Activated CD4-positive, CD25-positive, alpha-beta regulatory T cell treated with anti-CD3 and anti-CD28 coated beads, Interleukin-2, amount 50 U/mL, for 72 hours (primary cell): ENCODE measurements at regions not wholly inside any gene's neighbourhood (a gene's known extent, or its start where the extent isn't known, plus 50 kb on each side); places are given as distances from the start of the nearest gene placed in this dataset.
"Not testable (repeated sequence)": the region's sequence is repeated elsewhere in the genome, so short reads cannot be mapped to it uniquely, and the experiment has no call there.

Experiments used
- DNase-seq: peaks from one replicate; pipeline ENCODE4 v3.0.0; 2021

DNA sequence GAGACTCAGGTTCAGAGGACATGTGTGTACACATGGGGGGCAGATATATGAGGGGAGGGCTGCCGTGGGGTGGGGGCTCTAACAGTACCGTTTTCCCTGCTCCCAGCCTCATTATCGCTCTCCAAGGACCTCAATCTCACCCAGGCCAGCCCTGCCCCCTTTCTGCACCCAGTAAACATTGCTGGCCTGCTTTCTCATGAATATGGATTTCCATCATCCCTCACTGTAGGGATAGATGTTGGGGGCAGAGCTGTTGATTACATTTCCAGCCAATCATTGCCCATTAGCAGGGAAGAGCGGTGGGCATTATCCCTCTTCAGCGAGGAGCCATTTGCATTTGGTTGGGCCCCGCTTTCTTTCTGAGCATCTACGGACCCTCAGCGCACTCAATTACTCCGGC, 273.8 kb downstream of the RPS6KC1 start:
- no peak for DNase-seq

DNA sequence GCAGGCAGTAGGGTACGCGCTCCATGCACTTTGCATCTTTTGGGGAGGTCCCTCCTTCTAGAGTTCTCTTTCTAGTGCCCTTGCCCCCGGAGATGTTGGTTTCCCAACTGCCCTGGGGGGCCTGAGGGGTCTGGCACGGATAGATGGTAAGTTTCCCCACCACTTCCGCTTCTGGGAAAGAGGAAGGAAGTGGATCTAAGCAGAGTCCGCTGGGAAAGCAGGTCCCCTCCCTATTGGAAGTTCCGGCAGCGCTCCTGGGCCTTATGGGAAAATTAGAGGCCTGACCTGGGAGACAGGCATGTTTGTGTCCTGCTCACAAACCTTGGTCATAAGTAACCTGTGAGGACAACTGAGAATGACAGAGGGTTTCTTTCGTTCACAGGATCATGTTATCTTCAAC, 274.4 kb downstream of the RPS6KC1 start:
- DNase-seq: no peak

DNA sequence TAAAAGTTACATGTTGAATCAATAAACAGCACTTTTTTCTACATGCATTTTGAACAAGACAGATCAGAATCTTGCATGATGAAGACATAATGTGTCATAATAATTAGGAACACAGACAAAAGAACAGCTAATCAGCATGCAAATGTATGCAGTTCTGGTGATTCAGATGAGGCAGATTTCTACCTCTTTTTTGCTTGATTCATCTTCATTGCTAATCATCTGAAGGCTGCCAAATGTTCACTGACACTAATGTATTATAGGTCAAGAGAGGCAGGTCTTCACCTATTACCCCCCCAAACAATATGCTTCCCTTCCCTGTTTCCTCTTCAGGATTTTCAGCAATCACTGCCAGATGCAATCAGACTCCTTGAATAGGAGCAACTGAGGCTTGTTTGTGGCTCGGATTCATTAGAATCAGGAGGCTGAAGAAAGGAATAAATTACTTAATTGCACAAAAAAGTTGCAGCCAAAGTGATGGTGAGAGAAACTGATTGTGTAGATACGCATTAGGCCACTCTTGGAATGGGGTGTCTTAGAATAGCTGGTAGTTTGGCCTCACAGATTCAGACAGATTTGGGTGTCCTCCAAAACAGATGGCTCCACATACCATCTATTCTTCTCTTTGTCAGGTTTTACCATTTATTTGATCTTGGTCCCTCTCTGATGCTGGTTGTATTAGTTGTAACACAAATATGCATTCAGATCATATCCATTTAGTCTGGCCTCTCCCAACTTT, 275.4 kb downstream of the RPS6KC1 start:
- no peak for DNase-seq

DNA sequence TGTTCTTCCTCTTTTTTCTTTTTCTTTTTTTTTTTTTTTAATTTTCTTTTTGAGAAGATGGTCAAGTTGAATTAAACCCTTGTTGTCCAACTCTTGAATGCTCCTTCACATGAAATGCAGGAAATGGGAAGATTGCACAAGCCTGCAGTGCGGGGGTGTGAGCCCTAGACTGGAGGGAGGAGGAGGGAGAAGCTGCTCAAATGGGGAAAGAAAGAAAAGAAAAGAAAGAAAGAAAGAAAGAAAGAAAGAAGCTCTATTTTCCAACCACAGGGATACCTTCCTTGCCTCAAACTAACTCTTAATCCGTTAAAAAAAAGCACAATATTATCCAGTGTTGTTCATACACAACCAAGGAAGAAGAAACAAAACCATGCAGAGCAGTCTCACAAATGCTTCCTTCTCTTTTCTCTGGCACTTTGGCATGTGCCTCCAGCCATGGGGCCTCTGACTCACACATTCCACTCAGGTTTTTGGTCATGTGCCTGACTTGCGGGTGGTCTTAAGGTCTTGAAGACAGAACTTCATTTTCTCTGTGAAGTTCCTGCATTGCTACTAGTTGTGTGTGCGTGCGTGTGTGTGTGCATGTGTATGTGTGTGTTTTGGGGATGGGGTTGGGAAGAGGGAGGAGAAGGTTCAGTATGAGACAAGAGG, 276.1 kb downstream of the RPS6KC1 start:
- DNase-seq: no peak

DNA sequence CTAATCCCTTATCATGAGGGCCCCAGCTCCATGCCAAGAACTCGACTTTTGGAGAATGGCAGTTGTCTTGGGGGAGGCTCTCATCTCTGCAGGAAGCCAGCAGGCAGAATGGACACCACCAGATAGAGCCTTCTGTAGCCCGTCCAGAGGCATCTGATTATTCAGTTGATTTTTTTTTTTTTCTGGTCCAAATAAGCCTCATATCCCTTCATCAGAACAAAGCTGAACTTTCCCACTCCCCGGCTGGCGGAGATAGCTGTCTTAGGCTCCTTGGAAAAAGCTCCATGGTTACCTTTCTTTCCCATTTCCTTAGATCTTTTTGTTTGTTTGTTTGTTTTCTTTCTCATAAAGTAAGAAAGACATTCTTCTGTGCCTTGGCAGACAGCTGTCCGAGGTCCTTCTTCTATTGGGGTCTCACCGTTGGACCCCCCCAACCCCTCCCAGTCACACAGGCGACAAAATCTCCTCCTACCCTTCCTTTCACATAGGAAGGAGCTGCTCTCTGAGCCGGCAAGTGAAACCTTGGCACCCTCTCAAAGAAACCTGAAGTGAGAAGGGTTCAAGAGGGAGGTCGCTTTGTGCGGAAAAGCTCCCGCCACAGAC, 278.5 kb downstream of the RPS6KC1 start:
- no peak for DNase-seq

DNA sequence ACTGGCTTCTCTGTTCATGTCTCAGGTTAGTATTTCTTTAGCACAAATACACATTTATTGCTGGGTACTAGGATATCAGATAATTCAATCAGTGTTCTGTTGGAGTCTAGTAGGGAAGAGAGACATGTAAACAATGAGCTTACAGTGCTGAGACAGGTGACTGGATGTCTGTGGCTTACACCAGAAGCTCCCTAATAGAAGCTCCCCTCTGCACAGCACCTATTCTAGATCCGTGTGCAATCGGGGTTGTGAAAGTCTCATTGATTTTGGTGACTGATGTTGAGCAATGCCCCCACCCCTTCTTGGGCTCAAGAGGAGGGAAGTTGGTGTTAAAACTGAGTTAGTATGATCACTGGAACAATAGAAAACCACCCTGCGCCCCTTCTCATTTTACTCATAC, 279.2 kb downstream of the RPS6KC1 start:
- DNase-seq: no peak

DNA sequence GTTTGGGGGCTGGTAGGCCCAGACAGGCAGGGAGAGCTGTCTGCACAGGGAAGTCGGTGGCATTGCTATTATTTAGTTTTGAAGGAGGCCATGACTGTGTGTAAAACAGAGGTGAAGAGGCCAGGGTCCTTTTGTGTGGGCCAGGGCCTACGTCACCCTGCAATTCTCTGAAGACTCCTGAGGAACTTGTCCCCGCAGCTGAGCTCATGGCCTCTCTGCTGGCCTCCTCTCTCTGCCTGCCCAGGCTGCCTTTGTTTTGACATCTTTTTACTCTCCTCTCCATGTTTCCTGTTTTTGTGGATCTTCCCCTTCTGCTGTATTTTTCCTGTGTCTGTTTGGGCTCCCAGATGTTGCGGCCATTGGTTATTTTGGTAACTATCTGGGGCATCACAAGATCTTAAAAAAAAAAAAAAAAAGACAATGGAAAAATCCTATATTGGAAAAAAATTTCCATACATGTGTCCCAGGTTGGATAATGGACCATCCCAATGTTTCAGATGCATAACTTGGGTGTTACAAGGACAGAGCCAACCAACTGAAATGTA, 280.7 kb downstream of the RPS6KC1 start:
- DNase-seq: no peak

DNA sequence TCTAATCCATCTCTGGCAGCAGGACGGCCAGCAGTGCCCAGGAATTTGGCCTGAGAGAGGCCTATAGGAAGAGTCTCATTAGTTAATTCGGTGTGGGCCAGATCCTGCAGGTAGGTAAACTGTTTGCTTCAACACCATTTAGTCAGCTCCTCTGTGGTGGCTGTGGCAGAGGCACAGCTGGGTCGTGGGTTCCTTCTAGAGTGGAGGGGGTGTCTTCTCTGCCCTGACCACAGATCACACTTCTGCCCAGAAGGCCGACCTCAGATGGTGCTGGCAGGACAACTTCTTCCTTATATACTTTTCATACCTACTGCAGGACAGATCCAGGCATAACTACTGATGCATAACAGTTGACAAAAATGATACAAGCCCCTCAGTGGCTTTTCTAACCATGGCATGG, 281.4 kb downstream of the RPS6KC1 start:
- no peak for DNase-seq

DNA sequence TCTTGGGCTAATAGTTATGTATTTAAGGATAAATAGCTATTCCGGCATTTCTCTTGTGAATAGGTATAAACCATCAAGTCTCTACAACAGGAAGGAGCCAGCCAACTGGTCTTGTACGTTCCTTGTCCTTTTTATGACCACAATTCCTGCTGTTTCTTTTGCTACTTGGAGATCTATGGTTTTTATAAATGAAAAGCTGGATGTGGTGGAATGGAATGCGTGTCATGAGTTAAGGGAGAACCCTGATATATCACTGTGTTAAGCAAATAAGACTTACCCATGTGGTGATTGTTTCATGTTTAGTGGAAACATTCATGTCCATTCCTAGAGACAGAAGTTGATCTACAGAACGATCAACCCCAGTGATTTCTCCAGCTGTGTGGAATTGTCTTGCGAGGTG, 282.1 kb downstream of the RPS6KC1 start:
- no peak for DNase-seq

DNA sequence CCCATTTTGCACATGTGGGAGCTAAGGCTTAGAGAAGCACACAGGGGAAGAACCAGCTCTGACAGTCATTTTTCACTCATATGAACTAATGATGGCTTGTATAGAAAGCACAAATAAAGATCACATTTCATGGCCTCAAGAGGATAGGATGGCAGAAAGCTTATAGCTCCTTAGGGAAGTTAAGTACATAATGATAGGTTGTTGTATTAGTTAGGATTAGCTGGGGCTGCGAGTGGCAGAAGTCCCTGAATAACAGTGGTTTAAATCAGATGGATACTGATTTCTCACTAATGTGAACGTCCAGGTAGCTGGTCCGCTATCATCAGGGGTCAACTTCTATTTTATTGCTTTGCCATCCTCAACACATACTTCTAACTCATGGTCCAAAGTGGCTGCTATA, 284.0 kb downstream of the RPS6KC1 start:
- DNase-seq: no peak

DNA sequence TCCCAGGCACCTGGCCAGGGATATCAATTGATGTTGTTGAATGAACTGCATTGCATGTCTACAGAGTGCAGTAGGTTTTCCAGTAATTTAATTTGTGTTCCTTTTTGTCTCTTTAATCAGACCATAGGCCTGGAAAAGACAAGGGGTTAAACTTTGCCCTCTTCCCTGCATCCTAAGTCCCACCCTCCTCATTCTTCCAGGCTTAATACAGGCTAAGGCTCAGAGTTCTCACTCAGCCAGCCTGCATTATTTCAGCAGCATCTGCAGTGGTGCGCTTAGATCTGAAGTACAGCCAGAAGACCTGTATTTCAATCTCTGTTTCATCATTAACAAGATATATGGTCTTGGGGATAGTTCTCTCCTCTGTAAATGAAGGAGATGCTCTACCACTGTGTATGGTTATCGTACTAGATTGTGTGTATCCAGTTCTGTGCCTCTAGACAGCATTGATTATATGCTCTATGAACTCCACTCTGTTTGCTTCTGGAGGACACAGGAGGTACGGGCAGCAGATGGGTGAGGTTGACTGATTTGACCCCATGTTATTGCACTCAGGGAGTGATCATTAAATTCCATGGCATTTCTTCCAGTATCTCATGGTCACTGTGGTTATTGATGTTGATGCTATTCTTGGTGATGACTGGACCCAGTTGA, 286.1 kb downstream of the RPS6KC1 start:
- DNase-seq: no peak

DNA sequence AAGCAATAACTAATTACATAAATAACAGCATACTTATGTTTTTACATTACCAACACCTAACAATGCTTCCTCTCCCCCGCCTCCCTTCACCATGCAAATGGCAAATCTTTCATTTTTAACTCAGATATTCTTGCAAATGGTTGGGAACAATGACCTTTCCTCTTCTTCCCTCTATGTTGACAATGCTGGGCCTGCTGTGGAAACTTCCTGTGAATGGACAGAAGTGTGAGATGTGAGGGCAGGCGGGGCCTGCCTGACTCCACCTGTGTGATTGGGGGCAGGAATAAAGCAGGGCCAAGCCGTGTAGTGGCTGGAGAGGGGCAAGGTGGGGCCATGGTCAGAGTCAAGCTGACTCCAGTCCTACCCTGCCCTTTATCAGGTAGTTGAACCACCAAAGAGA, 289.6 kb downstream of the RPS6KC1 start:
- DNase-seq: no peak

DNA sequence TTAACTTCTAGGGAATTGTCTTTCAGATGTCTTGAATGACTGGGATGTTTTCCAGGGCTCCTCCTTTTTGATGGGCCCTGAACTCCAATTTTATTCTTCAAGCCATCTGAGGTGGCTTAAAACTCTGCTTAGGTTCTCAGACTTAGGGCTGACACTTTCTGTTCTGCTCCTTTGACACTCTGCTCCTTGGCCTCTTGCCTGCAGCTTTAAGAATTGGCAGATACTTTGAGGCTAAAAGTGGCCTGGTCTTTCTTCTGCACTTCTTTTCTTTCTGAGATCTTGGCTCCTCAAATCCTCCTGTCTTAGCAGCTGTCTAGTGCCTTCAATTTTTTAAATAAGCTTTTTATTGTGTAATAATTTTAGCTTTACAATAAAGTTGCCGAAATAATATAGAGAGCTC, 294.6 kb downstream of the RPS6KC1 start:
- no peak for DNase-seq

DNA sequence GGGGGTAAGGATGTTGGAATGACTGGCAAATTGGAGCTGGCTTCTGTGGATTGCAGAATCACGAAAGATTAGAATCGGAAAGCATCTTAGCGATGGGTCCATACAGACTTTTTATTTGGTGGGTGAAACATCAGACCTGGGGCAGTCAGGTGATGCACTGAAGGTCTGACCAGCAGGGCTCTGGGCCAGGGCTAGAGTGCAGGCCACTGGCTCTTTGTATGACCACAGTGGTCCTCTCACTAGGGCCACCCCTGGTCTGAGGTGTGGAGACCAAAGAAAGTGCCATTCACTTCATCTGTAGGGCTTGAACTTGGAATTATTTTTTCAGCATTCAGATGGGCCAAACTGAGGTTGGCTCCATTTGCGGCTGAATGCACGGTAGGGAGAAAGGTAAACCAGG, 306.4 kb downstream of the RPS6KC1 start:
- DNase-seq: no peak

DNA sequence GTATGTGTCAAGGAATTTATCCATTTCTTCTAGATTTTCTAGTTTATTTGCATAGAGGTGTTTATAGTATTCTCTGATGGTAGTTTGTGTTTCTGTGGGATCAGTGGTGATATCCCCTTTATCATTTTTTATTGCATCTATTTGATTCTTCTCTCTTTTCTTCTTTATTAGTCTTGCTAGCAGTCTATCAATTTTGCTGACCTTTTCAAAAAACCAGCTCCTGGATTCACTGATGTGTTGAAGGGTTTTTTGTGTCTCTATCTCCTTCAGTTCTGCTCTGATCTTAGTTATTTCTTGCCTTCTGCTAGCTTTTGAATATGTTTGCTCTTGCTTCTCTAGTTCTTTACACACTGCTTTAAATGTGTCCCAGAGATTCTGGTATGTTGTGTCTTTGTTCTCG, 307.3 kb downstream of the RPS6KC1 start:
- DNase-seq: not testable (repeated sequence)

DNA sequence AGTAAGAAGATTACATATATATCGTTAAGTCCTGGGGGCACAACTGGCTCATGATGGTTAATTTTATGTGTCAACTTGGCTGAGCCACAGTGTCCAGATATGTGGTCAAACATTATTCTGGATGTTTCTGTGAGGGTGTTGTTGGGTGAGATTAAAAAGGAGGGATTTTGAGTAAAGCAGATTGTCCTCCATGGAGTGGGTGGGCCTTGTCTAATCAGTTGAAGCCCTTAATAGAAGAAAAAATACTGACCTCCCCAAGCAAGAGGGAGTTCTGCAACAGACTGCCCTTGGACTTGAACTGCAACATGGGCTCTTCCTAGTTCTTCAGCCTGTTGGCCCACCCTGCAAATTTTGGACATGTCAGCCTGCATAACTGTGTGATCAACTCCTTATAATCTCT, 311.6 kb downstream of the RPS6KC1 start:
- no peak for DNase-seq

DNA sequence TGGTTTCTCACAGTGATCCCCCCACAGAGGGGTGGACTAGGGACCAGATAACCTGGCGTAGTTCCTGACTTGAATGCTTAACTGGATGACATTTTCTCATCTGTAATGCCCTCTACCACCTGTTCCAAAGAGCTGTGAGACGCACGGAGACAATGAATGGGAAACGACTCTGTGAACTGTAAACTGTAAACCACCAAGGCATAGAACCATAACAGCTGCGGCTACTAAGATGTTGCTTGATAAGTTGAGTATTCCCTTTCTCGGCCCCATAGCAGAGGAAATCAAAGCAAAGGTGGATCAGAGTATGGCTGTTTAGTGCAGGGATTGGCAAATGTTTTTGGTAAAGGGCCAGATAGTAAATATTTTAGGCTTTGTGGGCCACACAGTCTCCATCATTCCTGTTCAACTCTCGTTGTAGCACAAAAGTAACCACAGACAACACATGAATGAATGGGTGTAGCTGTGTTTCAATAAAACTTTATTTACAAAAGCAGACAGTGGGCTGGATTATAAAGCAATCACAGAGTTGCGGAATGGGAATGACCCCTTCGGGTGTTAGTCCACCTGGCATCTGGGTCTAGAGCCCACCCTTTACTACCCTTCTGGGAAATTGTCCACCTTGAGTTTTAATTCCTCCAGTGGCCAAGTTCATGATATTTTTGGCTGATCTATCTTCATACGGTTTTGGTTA, 315.2 kb downstream of the RPS6KC1 start:
- DNase-seq: no peak

DNA sequence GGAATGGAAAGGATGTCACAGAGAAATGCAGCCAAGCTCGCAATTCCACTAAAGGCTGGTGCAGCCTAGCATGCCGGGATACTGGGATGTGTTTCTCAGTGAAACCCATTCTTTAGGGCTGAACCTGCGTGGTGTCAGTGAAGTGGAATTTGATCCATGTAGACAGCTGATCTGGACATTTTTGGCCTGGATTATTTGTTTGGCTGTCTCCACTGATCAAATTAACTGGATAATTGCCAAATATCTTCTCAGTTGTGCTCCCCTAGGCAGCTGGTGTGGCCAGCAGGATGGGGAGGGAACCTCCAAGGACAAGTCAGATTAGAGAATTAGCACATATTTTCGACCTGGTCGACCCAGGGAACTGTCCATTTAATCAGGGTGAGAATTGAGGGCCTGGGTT, 318.4 kb downstream of the RPS6KC1 start:
- no peak for DNase-seq

DNA sequence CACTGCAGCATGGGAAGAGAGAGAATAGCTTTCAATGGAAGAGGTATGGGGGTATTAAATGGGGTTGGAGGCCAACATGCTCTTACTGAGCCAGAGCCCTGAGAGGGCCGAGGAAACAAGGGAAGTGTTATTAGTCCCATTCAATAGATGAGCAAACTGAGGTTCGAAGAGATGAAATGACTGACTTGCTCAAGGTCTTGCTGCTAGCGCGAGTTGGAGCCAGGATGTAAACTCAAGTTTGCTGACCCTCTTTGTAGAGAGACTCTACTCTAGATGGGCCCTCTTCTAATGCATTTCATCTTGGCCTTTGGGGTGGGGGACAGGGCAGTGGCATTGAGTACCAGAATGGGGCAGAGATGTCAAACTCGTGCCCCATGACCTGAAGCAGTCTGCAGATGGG, 319.5 kb downstream of the RPS6KC1 start:
- DNase-seq: no peak

DNA sequence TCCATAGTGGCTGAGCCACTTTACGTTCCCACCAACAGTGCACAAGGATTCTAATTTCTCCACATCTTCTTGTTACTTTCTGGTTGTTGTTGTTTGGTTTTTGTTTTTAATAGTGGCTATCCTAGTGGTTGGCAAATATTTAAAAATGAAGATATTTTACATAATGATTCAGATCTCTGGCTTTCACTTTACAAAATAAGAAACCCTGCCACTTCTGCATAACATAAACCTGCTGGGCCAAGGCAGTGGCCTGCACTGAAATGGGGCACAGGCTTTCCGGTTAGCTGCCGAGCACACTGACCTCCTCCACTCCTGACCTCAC, 320.4 kb downstream of the RPS6KC1 start:
- DNase-seq: no peak

DNA sequence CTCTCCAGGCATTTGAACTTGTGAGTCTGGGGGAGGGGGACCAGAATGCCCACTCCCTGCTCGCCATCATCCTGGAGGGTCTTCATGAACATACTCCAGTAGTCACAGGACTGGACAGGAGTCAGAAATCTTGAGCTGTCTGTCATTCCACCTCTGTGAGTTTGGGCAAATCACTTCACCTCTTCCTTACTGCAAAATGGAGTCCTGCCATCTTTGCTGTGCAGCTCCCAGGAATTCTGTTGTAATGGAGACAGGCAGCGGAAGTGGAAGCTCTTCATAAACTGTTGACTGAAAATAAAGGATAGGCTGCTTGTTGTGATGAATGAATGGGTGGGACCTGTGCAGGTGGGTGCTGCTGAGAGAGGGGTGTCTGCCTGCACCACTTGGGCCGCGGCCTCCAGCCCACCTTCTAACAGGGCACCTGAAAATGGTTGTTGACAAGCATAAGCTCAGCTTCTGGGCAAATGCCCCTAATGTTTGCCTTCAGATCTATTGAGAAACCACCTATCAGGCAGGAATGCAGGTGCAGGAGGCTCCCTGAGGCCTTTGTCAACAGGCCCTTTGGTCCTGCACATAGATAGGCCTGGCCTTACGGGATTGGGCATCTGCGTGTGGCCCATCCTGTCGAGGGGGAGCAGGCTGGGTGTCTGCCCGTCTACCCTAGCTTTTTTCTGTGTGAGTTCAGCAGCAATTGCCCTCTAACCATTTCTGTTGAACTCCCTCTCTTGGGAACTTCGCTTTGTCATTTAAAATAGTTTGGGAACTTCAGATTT, 321.0 kb downstream of the RPS6KC1 start:
- no peak for DNase-seq

DNA sequence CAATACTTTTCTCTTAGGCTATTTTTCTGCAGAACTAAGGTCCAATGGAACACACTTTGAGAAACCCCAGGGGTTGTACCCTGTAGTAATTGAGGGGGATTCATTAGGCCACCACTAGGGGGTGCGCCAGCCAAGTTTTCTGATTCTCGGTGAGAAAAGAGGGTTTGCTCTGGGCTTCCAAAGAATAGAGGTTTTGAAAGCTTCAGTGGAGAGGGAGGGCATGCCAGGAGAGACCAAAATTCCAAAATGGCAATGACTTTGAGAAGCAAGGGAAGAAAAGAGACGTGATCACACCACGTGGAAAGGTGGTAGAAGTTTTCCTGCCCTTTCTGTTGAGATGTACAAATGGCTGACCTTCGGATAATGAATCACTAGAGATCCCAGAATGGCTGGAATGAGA, 323.3 kb downstream of the RPS6KC1 start:
- DNase-seq: peak; percentile 58
